NCI-H226 (cell line): ENCODE measurements at regions not wholly inside any gene's neighbourhood (a gene's known extent, or its start where the extent isn't known, plus 50 kb on each side); places are given as distances from the start of the nearest gene placed in this dataset.

Experiments used
- DNase-seq: peaks from one replicate; pipeline ENCODE4 v3.0.0-alpha.2; 2015

- DNase-seq = peak; percentile 28
Measured at GRCh38 chr9:99401680-99402504, 179.8 kb downstream of the SEC61B start.

GRCh38 chr9:99403371-99403770 lies 181.3 kb downstream of the SEC61B start:
- DNase-seq = no peak

GRCh38 chr9:99405359-99405758 lies 183.3 kb downstream of the SEC61B start:
- no peak for DNase-seq

- DNase-seq = no peak
Measured at GRCh38 chr9:99406939-99407338, 184.9 kb downstream of the SEC61B start.

GRCh38 chr9:99411068-99411467 lies 189.0 kb downstream of the SEC61B start:
- no peak for DNase-seq

GRCh38 chr9:99411479-99412115 lies 189.5 kb downstream of the SEC61B start:
- DNase-seq = no peak

- DNase-seq = no peak
Measured at GRCh38 chr9:99412606-99413005, 190.5 kb downstream of the SEC61B start.

GRCh38 chr9:99414321-99414720 lies 192.2 kb downstream of the SEC61B start:
- no peak for DNase-seq

- no peak for DNase-seq
Measured at GRCh38 chr9:99415606-99416005, 193.5 kb downstream of the SEC61B start.

GRCh38 chr9:99416007-99416406 lies 193.9 kb downstream of the SEC61B start:
- DNase-seq = no peak

- no peak for DNase-seq
Measured at GRCh38 chr9:99419070-99419469, 197.0 kb downstream of the SEC61B start.

GRCh38 chr9:99421369-99421768 lies 199.3 kb downstream of the SEC61B start:
- no peak for DNase-seq

- no peak for DNase-seq
Measured at GRCh38 chr9:99425124-99425523, 203.0 kb downstream of the SEC61B start.

- DNase-seq = no peak
Measured at GRCh38 chr9:99425923-99426842, 204.1 kb downstream of the SEC61B start.

- DNase-seq = no peak
Measured at GRCh38 chr9:99427260-99427659, 205.2 kb downstream of the SEC61B start.

GRCh38 chr9:99430301-99430700 lies 208.2 kb downstream of the SEC61B start:
- DNase-seq = no peak

GRCh38 chr9:99431103-99431502 lies 209.0 kb downstream of the SEC61B start:
- peak; percentile 67 for DNase-seq

- DNase-seq = no peak
Measured at GRCh38 chr9:99432075-99432474, 210.0 kb downstream of the SEC61B start.

- DNase-seq = no peak
Measured at GRCh38 chr9:99433095-99433494, 211.0 kb downstream of the SEC61B start.

GRCh38 chr9:99433555-99433954 lies 211.5 kb downstream of the SEC61B start:
- peak; percentile 77 for DNase-seq

- DNase-seq = no peak
Measured at GRCh38 chr9:99436616-99437015, 214.5 kb downstream of the SEC61B start.

- DNase-seq = no peak
Measured at GRCh38 chr9:99437145-99437544, 215.1 kb downstream of the SEC61B start.

- DNase-seq = no peak
Measured at GRCh38 chr9:99438596-99438995, 216.5 kb downstream of the SEC61B start.
